ENCODE measurements at regions not wholly inside any gene's neighbourhood (a gene's known extent, or its start where the extent isn't known, plus 50 kb on each side); places are given as distances from the start of the nearest gene placed in this dataset.
"Not testable (repeated sequence)": the region's sequence is repeated elsewhere in the genome, so short reads cannot be mapped to it uniquely, and the experiment has no call there.

- not testable (repeated sequence) for TF ChIP-seq CTCF (IDR thresholded peaks at IDR 0.05; ENCODE audit: insufficient read depth, low read depth, low read length); EZH2 (IDR thresholded peaks at IDR 0.05; ENCODE audit: insufficient read depth, low read length)
These were observed 543.0 kb upstream of the MIS18BP1 start for GRCh38 chr14:45796006-45796405.
